ENCODE measurements at regions not wholly inside any gene's neighbourhood (a gene's known extent, or its start where the extent isn't known, plus 50 kb on each side); places are given as distances from the start of the nearest gene placed in this dataset.

GRCh38 chr5:144712090-144712489, 541.4 kb downstream of the KCTD16 start:
- Mint-ChIP-seq H3K9me3 (peaks cover 8% of the 10 kb centered on the region; the same call in 2 of the 3 replicates), H3K27me3 (ENCODE audit: insufficient read depth, low read depth, poor library complexity) (no peaks in the 10 kb centered on the region), H3K4me1 (no peaks in the 10 kb centered on the region), H3K27ac (no peak overlapping the region; the same call in 1 of the 2 replicates), H3K36me3 (ENCODE audit: low read depth) (peaks cover 3% of the 10 kb centered on the region; the same call in 2 of the 3 replicates), H3K4me3 (no peak overlapping the region)
- Histone ChIP-seq H3F3A (replicated peaks; ENCODE audit: low read depth) (no peaks in the 10 kb centered on the region), H3K27me3 (ENCODE audit: insufficient read depth) (no peaks in the 10 kb centered on the region), H3K4me2 (no peak overlapping the region), H3K27ac (ENCODE audit: low read depth) (no peak overlapping the region), H3K9me2 (ENCODE audit: insufficient read depth) (no peaks in the 10 kb centered on the region), H4K20me1 (replicated peaks; ENCODE audit: insufficient read depth) (no peaks in the 10 kb centered on the region), H3K79me2 (replicated peaks; ENCODE audit: insufficient read depth) (no peaks in the 10 kb centered on the region), H3K36me3 (ENCODE audit: insufficient read depth) (no peaks in the 10 kb centered on the region), H3K4me1 (ENCODE audit: insufficient read depth) (no peaks in the 10 kb centered on the region), H2AFZ (no peak overlapping the region), H3K4me3 (no peak overlapping the region)
- TF ChIP-seq JUNB (IDR thresholded peaks at IDR 0.05; ENCODE audit: unreplicated experiment) (no peak), EZH2phosphoT487 (IDR thresholded peaks at IDR 0.05; ENCODE audit: unreplicated experiment) (no peak), STAT1 (IDR thresholded peaks at IDR 0.05; ENCODE audit: unreplicated experiment) (no peak), ETS1 (IDR thresholded peaks at IDR 0.05) (no peak), EZH2 (IDR thresholded peaks at IDR 0.05; ENCODE audit: low read depth, unreplicated experiment) (no peak), POLR2AphosphoS5 (IDR thresholded peaks at IDR 0.05; ENCODE audit: low read depth) (no peak), ZNF462 (CRISPR knock-in tag; IDR thresholded peaks at IDR 0.05) (no peak)
- ATAC-seq, result no peak
- no peak for DNase-seq (ENCODE audit: low spot score)

All from GM23338 (cell line).